ENCODE measurements at regions not wholly inside any gene's neighbourhood (a gene's known extent, or its start where the extent isn't known, plus 50 kb on each side); places are given as distances from the start of the nearest gene placed in this dataset.

DNA sequence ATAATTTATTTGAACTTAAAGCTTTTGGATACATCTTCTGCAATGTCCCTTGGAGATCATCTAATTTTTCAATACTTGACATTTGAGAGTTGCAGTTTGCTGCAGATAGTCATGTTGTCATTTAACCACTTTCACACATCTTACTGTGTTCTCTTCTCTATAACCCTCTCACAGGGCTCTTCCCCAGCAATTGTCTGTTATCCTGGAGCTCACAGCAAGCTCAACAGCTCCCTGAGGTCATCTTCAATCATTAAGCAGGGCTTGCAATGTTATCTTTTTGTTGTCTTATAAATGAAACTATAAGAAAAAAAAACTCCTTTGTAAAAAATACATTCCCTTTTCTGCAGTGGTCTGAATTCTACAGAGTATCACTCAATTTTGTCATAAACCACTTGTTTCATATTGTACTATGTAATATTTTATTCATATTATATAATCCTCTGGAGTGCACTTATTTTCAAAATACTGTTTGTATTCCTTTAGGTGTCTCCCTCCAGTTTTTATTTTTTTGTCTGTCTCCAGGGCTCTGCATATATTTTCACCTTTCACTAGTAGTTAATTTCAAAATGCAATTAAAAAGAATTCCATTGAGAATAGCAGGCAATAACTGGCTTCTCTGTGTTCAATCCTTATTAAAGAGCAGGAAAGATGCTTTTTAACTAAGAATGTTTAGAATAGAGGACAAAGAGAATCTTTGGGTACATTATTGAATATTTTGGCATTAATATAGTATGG, 106.3 kb upstream of the ARSJ start:
- TF ChIP-seq CTCF (IDR thresholded peaks at IDR 0.05) (no peak), EZH2 (IDR thresholded peaks at IDR 0.05; ENCODE audit: borderline replicate concordance, insufficient read depth, low read depth, low read length, poor library complexity, severe bottlenecking) (no peak)
